ENCODE measurements at regions not wholly inside any gene's neighbourhood (a gene's known extent, or its start where the extent isn't known, plus 50 kb on each side); places are given as distances from the start of the nearest gene placed in this dataset.

GRCh38 chr2:56455642-56456041 lies 271.9 kb downstream of the CCDC85A start:
- DNase-seq = no peak
- in situ Hi-C loops (cut with HindIII; ENCODE audit: low pct_ligation_motif_present, low sequenced_read_pairs) = no loop called here
- Histone ChIP-seq H3K27ac (no peak overlapping the region), H3K4me3 (ENCODE audit: low read depth, low read length) (no peak overlapping the region), H3K27me3 (replicated peaks) (no peaks in the 10 kb centered on the region), H3K36me3 (replicated peaks) (no peaks in the 10 kb centered on the region)
- TF ChIP-seq, protein P1, sequence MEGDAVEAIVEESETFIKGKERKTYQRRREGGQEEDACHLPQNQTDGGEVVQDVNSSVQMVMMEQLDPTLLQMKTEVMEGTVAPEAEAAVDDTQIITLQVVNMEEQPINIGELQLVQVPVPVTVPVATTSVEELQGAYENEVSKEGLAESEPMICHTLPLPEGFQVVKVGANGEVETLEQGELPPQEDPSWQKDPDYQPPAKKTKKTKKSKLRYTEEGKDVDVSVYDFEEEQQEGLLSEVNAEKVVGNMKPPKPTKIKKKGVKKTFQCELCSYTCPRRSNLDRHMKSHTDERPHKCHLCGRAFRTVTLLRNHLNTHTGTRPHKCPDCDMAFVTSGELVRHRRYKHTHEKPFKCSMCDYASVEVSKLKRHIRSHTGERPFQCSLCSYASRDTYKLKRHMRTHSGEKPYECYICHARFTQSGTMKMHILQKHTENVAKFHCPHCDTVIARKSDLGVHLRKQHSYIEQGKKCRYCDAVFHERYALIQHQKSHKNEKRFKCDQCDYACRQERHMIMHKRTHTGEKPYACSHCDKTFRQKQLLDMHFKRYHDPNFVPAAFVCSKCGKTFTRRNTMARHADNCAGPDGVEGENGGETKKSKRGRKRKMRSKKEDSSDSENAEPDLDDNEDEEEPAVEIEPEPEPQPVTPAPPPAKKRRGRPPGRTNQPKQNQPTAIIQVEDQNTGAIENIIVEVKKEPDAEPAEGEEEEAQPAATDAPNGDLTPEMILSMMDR (IDR thresholded peaks at IDR 0.05; ENCODE audit: low read depth, low read length, missing control alignments) = no peak

DNA sequence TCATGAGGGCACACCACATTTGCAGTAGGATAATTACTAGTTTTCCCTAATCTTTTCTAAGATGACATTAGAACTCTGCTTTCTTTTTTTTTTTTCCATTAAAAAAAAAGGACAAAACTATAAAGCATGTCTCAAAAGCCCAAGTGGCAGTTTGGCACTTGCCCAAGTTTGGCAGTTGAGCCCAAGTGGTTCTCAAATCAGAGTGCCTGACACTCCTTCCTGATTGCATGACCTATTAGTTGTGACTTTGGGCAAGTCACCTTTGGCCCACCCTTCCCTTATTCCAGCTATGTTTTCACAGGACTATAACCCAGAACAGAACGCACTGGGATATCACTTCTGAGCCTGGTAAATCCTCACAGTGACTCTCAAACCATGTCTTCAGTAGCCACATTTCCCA lies 273.0 kb downstream of the CCDC85A start:
- TF ChIP-seq, protein P1 (IDR thresholded peaks at IDR 0.05; ENCODE audit: low read depth, low read length, missing control alignments) = no peak
- Histone ChIP-seq H3K27me3 (replicated peaks) (no peaks in the 10 kb centered on the region), H3K27ac (no peak overlapping the region), H3K36me3 (replicated peaks) (no peaks in the 10 kb centered on the region), H3K4me3 (ENCODE audit: low read depth, low read length) (no peak overlapping the region)
- DNase-seq = no peak
- in situ Hi-C loops (cut with HindIII; ENCODE audit: low pct_ligation_motif_present, low sequenced_read_pairs) = no loop called here

GRCh38 chr2:56460508-56460907 lies 276.7 kb downstream of the CCDC85A start:
- no peak overlapping the region for H3K4me3 ChIP-seq (ENCODE audit: low read depth, low read length)
- no peak for DNase-seq
- H3K36me3 ChIP-seq (replicated peaks) = no peaks in the 10 kb centered on the region
- in situ Hi-C loops (cut with HindIII; ENCODE audit: low pct_ligation_motif_present, low sequenced_read_pairs) = no loop called here
- TF ChIP-seq, protein P1 (IDR thresholded peaks at IDR 0.05; ENCODE audit: low read depth, low read length, missing control alignments) = no peak
- no peak overlapping the region for H3K27ac ChIP-seq
- no peaks in the 10 kb centered on the region for H3K27me3 ChIP-seq (replicated peaks)

DNA sequence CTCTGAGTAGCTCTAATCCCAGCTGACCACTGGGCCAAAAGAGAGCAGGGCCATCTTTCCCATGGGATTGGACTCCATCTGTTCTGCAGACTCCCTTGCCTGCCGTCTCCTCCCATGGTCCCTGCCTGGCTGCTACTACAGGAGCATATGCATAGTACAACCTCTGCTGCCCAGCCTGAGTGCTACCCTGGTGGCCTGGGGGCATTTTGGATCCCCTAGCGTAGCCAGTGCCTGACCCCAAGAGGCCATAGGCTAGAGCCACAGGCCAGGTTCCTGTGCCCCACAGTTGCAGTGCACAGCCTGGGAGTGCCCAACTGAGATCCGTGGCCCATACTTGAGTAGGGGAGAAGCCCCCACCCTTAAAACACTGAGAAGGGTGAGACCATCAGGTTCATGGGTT lies 280.3 kb downstream of the CCDC85A start:
- Histone ChIP-seq H3K27ac (no peak overlapping the region), H3K4me3 (ENCODE audit: low read depth, low read length) (no peak overlapping the region), H3K27me3 (replicated peaks) (no peaks in the 10 kb centered on the region), H3K36me3 (replicated peaks) (no peaks in the 10 kb centered on the region)
- TF ChIP-seq, protein P1 (IDR thresholded peaks at IDR 0.05; ENCODE audit: low read depth, low read length, missing control alignments) = no peak
- no peak for DNase-seq
- in situ Hi-C loops (cut with HindIII; ENCODE audit: low pct_ligation_motif_present, low sequenced_read_pairs) = no loop called here

DNA sequence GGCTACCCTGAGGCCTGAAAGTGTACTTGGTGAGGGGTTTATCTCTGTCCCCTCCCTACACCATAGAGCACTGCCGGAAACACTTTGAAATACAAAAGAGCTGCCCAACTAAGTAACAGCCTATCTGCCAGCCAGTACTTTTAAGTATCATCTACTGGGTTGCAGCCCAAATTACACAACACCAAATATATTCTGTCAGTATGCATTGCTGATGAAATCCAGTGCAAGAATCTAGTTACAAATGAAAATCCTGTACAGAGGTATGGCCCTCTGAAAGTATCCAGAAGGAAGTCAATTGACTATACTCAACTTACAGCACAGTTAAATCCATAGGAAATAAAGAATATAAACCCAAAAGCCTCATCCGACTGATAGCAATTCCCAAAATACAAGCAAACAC lies 280.8 kb downstream of the CCDC85A start:
- DNase-seq = no peak
- TF ChIP-seq, protein P1 (IDR thresholded peaks at IDR 0.05; ENCODE audit: low read depth, low read length, missing control alignments) = no peak
- H3K36me3 ChIP-seq (replicated peaks) = no peaks in the 10 kb centered on the region
- no peak overlapping the region for H3K27ac ChIP-seq
- H3K4me3 ChIP-seq (ENCODE audit: low read depth, low read length) = no peak overlapping the region
- in situ Hi-C loops (cut with HindIII; ENCODE audit: low pct_ligation_motif_present, low sequenced_read_pairs) = no loop called here
- H3K27me3 ChIP-seq (replicated peaks) = no peaks in the 10 kb centered on the region

- TF ChIP-seq, protein P1 (IDR thresholded peaks at IDR 0.05; ENCODE audit: low read depth, low read length, missing control alignments) = no peak
- in situ Hi-C loops (cut with HindIII; ENCODE audit: low pct_ligation_motif_present, low sequenced_read_pairs) = no loop called here
- H3K27me3 ChIP-seq (replicated peaks) = no peaks in the 10 kb centered on the region
- DNase-seq = no peak
- H3K27ac ChIP-seq = no peak overlapping the region
- H3K36me3 ChIP-seq (replicated peaks) = no peaks in the 10 kb centered on the region
- H3K4me3 ChIP-seq (ENCODE audit: low read depth, low read length) = no peak overlapping the region
Observed at GRCh38 chr2:56465491-56465890, 281.7 kb downstream of the CCDC85A start.
